Endothelial cell of umbilical vein (primary cell): ENCODE measurements at regions not wholly inside any gene's neighbourhood (a gene's known extent, or its start where the extent isn't known, plus 50 kb on each side); places are given as distances from the start of the nearest gene placed in this dataset.

Experiments used
- BruUV-seq: library from RNA; stranded (reverse); fragments of 400-500 nt; replicated peaks from 2 replicates; lab custom pipeline; 2021; lab: Mats Ljungman, UMichigan
- CTCF ChIA-PET: fragments of 300-600, 350-600 bp; sonication (Branson Sonifier 250); formaldehyde crosslinking; loops from one replicate; lab custom pipeline; 2021; ENCODE audit warnings: antibody characterized with exemption, inconsistent platforms; lab: Charles Lee
- POLR2A ChIA-PET: fragments of 300-600, 350-600 bp; sonication (Branson Sonifier 250); formaldehyde crosslinking; loops from one replicate; lab custom pipeline; 2021; ENCODE audit warnings: antibody characterized with exemption, inconsistent platforms; lab: Charles Lee
- DNase-seq: peaks from one replicate; pipeline ENCODE4 v3.0.0-alpha.2; 2011; ENCODE audit warnings: low read depth, low spot score
- FAIRE-seq: peaks from 2 replicates; lab custom pipeline; 2011; peaks lifted over from hg19 to GRCh38; lab: Jason Lieb, UNC
- H2AFZ ChIP-seq: 2 replicates; pipeline ENCODE4 v1.6.0; 2012; ENCODE audit warnings: low read depth, low read length, control low read depth, inconsistent platforms
- H3K27ac ChIP-seq: 2 replicates; pipeline ENCODE4 v1.5.1; 2011; ENCODE audit warnings: low read depth, mild to moderate bottlenecking, control low read depth, low read length, moderate library complexity; ENCODE audit not compliant: insufficient read depth
- H3K27me3 ChIP-seq, 2 experiments: 2 replicates each; pipeline versions ENCODE4 v1.6.0 to v1.6.1; 2011; ENCODE audit warnings: low read length in 2 of 2, mixed read lengths in 1 of 2; ENCODE audit not compliant: control insufficient read depth in 2 of 2, insufficient read depth in 2 of 2
- H3K36me3 ChIP-seq, 2 experiments: 2 replicates in 1 of 2; 3 replicates in 1 of 2; pipeline ENCODE4 v1.5.1; 2011; ENCODE audit warnings: low read length in 2 of 2, mild to moderate bottlenecking in 1 of 2, moderate library complexity in 1 of 2; ENCODE audit not compliant: control insufficient read depth in 2 of 2, insufficient read depth in 2 of 2; ENCODE audit errors: extremely low read depth in 1 of 2
- H3K4me1 ChIP-seq: 3 replicates; pipeline ENCODE4 v1.5.1; 2011; ENCODE audit warnings: mild to moderate bottlenecking, low read length; ENCODE audit not compliant: control insufficient read depth, insufficient read depth; ENCODE audit errors: extremely low read depth
- H3K4me2 ChIP-seq: 2 replicates; pipeline ENCODE4 v1.6.1; 2011; ENCODE audit warnings: low read length, control low read depth, mixed read lengths; ENCODE audit not compliant: insufficient read depth
- H3K4me3 ChIP-seq, 3 experiments: fragments of 200-600 bp in 1 of 3; sonication (generic), shearing (Covaris generic) in 1 of 3; replicated peaks in 1 of 3; 2 replicates each; pipeline ENCODE4 v1.5.1; 2011 to 2016; ENCODE audit warnings: control low read depth in 3 of 3, low read length in 3 of 3, mild to moderate bottlenecking in 2 of 3, inconsistent platforms in 1 of 3, low read depth in 1 of 3, moderate library complexity in 1 of 3; ENCODE audit not compliant: insufficient read depth in 1 of 3
- H3K79me2 ChIP-seq: 2 replicates; pipeline ENCODE4 v1.6.0; 2012; ENCODE audit warnings: low read length, inconsistent platforms; ENCODE audit not compliant: control insufficient read depth, insufficient read depth
- H3K9ac ChIP-seq: replicated peaks from 2 replicates; pipeline ENCODE3; 2011; ENCODE audit warnings: low read length, control low read depth; ENCODE audit not compliant: insufficient read depth; ENCODE audit errors: extremely low read depth
- H3K9me1 ChIP-seq: replicated peaks from 3 replicates; pipeline ENCODE4 v1.6.0; 2011; ENCODE audit warnings: mild to moderate bottlenecking, low read length; ENCODE audit not compliant: control insufficient read depth, insufficient read depth; ENCODE audit errors: extremely low read depth
- H3K9me3 ChIP-seq: replicated peaks from 2 replicates; pipeline ENCODE4 v1.5.1; 2012; ENCODE audit warnings: low read length, inconsistent platforms; ENCODE audit not compliant: control insufficient read depth, insufficient read depth
- H4K20me1 ChIP-seq: replicated peaks from 2 replicates; pipeline ENCODE3; 2011; ENCODE audit warnings: mild to moderate bottlenecking, low read length; ENCODE audit not compliant: control insufficient read depth, insufficient read depth; ENCODE audit errors: extremely low read depth
- EZH2 ChIP-seq: IDR thresholded peaks from 2 replicates; pipeline ENCODE4 v1.6.1; 2012; ENCODE audit warnings: borderline replicate concordance, low read depth, mild to moderate bottlenecking, moderate library complexity, low read length, inconsistent platforms; ENCODE audit not compliant: severe bottlenecking
- FOS ChIP-seq: IDR thresholded peaks from 2 replicates; pipeline ENCODE4 v1.6.1; 2011; ENCODE audit warnings: mild to moderate bottlenecking, low read length, moderate library complexity, borderline replicate concordance; ENCODE audit not compliant: insufficient read depth
- GATA2 ChIP-seq: IDR thresholded peaks from 2 replicates; pipeline ENCODE4 v1.7.0; 2011; ENCODE audit warnings: low read depth, mild to moderate bottlenecking, moderate library complexity, mixed read lengths, low read length; ENCODE audit not compliant: insufficient read length, insufficient read depth
- JUN ChIP-seq: IDR thresholded peaks from 2 replicates; pipeline ENCODE4 v1.6.1; 2011; ENCODE audit warnings: borderline replicate concordance, low read depth; ENCODE audit not compliant: insufficient read length, insufficient read depth
- MYC ChIP-seq: IDR thresholded peaks from one replicate; pipeline ENCODE4 v1.6.1; 2011; ENCODE audit warnings: mild to moderate bottlenecking, low read depth, low read length
- POLR2A ChIP-seq: IDR thresholded peaks from 2 replicates; pipeline ENCODE4 v1.6.1; 2012; ENCODE audit warnings: low read depth, mild to moderate bottlenecking, control low read depth, low read length
- POLR2AphosphoS5 ChIP-seq: IDR thresholded peaks from 2 replicates; pipeline ENCODE4 v1.6.1; 2012; ENCODE audit warnings: low read depth, mild to moderate bottlenecking, control low read depth, low read length, moderate library complexity; ENCODE audit not compliant: insufficient read depth
- dilution Hi-C: fragments of 300-500 bp; cut with MboI; formaldehyde crosslinking; loops from one replicate; pipeline ENCODE4 v1.15.0; 2019; ENCODE audit warnings: low sequenced_read_pairs; ENCODE audit not compliant: extremely low pct_ligation_motif_present
- intact Hi-C: fragments of 100-400 bp; cut with micrococcal nuclease; formaldehyde crosslinking; loops from one replicate; pipeline ENCODE4 v1.10.0; 2022
- TF ChIP-seq, protein P1 (sequence below), 2 donors: IDR thresholded peaks; 1 replicate in 1 of 2; 2 replicates in 1 of 2; pipeline ENCODE4 v1.5.1; 2011; ENCODE audit warnings: low read length in 2 of 2, mild to moderate bottlenecking in 2 of 2, moderate library complexity in 2 of 2, control low read depth in 1 of 2, inconsistent platforms in 1 of 2, low read depth in 1 of 2; ENCODE audit not compliant: insufficient read depth in 1 of 2; ENCODE audit errors: extremely low read depth in 1 of 2
- TF ChIP-seq, protein P2 (sequence below): IDR thresholded peaks from 2 replicates; pipeline ENCODE4 v1.6.1; 2011; ENCODE audit not compliant: insufficient read depth, insufficient read length

DNA sequence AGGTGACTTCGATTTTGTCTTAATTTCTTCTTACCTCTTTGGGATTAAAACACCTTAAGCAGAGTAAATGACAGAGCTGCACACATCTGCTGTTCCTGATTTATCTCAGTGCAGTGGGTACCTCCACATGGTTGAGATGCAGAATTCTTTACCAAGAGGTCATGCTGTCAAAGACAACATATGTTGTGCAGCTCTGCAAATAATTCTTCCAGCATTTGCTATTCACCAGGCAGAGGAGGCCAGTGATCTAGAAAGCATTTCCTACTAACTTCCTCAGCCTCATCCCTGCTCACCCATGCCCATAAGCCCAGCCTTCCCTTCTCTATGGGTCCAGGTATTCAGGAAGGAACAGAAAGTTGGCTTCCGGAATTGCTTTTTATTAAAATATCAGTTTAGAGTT is 109.3 kb downstream of the THBS2 start:
- H3K4me1 ChIP-seq, result no peaks in the 10 kb centered on the region
- H3K9me1 ChIP-seq, result no peaks in the 10 kb centered on the region
- DNase-seq (no peak), FAIRE-seq (no peak)
- CTCF ChIA-PET, result no interaction called here
- no peak overlapping the region for H3K27ac ChIP-seq
- no peak overlapping the region for H3K9ac ChIP-seq
- H3K9me3 ChIP-seq, result no peaks in the 10 kb centered on the region
- no peak overlapping the region for H3K4me3 ChIP-seq
- dilution Hi-C loops, result no loop called here
- no TSS peak for BruUV-seq
- TF ChIP-seq, protein P1, sequence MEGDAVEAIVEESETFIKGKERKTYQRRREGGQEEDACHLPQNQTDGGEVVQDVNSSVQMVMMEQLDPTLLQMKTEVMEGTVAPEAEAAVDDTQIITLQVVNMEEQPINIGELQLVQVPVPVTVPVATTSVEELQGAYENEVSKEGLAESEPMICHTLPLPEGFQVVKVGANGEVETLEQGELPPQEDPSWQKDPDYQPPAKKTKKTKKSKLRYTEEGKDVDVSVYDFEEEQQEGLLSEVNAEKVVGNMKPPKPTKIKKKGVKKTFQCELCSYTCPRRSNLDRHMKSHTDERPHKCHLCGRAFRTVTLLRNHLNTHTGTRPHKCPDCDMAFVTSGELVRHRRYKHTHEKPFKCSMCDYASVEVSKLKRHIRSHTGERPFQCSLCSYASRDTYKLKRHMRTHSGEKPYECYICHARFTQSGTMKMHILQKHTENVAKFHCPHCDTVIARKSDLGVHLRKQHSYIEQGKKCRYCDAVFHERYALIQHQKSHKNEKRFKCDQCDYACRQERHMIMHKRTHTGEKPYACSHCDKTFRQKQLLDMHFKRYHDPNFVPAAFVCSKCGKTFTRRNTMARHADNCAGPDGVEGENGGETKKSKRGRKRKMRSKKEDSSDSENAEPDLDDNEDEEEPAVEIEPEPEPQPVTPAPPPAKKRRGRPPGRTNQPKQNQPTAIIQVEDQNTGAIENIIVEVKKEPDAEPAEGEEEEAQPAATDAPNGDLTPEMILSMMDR (IDR thresholded peaks at IDR 0.05; ENCODE audit: extremely low read depth in 1 of 2, insufficient read depth in 1 of 2, low read depth in 1 of 2, low read length in 2 of 2), result no peak
- TF ChIP-seq GATA2 (no peak), EZH2 (no peak), POLR2A (no peak), FOS (no peak), JUN (no peak), POLR2AphosphoS5 (no peak), MYC (no peak)
- TF ChIP-seq, protein P2, sequence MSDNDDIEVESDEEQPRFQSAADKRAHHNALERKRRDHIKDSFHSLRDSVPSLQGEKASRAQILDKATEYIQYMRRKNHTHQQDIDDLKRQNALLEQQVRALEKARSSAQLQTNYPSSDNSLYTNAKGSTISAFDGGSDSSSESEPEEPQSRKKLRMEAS, result no peak
- no peaks in the 10 kb centered on the region for H3K36me3 ChIP-seq
- no peak overlapping the region for H2AFZ ChIP-seq
- no peaks in the 10 kb centered on the region for H4K20me1 ChIP-seq
- H3K27me3 ChIP-seq, result no peaks in the 10 kb centered on the region
- POLR2A ChIA-PET, result no interaction called here
- no peak overlapping the region for H3K4me2 ChIP-seq
- H3K79me2 ChIP-seq, result no peaks in the 10 kb centered on the region
- intact Hi-C loops, result no loop called here
